ENCODE measurements at regions not wholly inside any gene's neighbourhood (a gene's known extent, or its start where the extent isn't known, plus 50 kb on each side); places are given as distances from the start of the nearest gene placed in this dataset.

DNA sequence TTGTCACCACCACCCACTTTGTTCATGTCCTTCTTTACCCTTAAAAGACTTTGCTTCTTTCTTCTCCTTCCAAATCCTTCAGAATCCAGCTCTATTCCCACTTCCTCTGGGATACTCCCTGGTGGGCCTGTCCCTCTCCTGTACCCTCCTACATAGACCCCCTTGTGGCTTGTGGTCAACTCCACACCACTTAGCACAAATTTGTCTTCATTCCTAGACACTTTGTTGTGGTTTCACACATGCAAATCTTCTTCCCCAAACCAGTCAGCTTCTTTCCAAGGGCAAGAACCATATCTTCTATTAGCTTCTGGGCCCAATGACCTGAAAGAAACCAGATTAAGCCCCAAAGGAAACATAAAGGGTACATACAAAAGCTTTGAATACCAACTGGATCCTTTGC, 342.4 kb downstream of the TNS1 start:
- peak overlapping the region in 1 of 2 donors; percentile 74 for H3K27ac ChIP-seq
- no peaks in the 10 kb centered on the region for H3K27me3 ChIP-seq
- H3K4me1 ChIP-seq = peaks cover 30% of the 10 kb centered on the region
- intact Hi-C loops (cut with DNase I; ENCODE audit: low total_unique reads) = no loop called here
- no peak for DNase-seq
- H3K36me3 ChIP-seq (ENCODE audit: low read depth, missing control alignments) = no peaks in the 10 kb centered on the region
- TF ChIP-seq POLR2A (IDR thresholded peaks at IDR 0.05) = no peak
- TF ChIP-seq, protein P1, sequence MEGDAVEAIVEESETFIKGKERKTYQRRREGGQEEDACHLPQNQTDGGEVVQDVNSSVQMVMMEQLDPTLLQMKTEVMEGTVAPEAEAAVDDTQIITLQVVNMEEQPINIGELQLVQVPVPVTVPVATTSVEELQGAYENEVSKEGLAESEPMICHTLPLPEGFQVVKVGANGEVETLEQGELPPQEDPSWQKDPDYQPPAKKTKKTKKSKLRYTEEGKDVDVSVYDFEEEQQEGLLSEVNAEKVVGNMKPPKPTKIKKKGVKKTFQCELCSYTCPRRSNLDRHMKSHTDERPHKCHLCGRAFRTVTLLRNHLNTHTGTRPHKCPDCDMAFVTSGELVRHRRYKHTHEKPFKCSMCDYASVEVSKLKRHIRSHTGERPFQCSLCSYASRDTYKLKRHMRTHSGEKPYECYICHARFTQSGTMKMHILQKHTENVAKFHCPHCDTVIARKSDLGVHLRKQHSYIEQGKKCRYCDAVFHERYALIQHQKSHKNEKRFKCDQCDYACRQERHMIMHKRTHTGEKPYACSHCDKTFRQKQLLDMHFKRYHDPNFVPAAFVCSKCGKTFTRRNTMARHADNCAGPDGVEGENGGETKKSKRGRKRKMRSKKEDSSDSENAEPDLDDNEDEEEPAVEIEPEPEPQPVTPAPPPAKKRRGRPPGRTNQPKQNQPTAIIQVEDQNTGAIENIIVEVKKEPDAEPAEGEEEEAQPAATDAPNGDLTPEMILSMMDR (IDR thresholded peaks at IDR 0.05) = no peak
- no peak overlapping the region for H3K4me3 ChIP-seq
- no peaks in the 10 kb centered on the region for H3K9me3 ChIP-seq

DNA sequence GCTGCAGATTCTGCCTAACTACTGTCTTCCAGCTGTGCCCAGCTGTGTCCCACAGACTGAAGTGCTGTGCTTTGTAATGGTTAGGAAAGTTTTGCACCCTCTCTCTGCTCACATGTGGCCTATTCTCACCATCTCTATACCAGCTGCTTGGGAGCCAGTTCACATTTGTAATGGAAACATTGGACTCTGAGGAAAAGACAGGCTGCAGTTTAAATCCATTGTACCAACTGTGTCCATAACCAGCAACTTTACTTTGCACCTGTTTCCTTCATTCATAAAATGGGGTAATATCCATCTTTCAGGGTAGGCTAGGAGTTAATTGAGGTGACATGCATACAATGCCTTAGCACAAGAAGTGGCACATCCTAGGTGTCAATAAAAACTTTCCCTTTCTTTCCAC, 344.0 kb downstream of the TNS1 start:
- no peak for DNase-seq
- Histone ChIP-seq H3K36me3 (ENCODE audit: low read depth, missing control alignments) (no peaks in the 10 kb centered on the region), H3K27ac (peak overlapping the region in 1 of 2 donors; percentile 93), H3K9me3 (no peaks in the 10 kb centered on the region), H3K4me1 (peaks cover 31% of the 10 kb centered on the region), H3K27me3 (no peaks in the 10 kb centered on the region), H3K4me3 (no peak overlapping the region)
- intact Hi-C loops (cut with DNase I; ENCODE audit: low total_unique reads) = no loop called here
- no peak for TF ChIP-seq POLR2A (IDR thresholded peaks at IDR 0.05)

DNA sequence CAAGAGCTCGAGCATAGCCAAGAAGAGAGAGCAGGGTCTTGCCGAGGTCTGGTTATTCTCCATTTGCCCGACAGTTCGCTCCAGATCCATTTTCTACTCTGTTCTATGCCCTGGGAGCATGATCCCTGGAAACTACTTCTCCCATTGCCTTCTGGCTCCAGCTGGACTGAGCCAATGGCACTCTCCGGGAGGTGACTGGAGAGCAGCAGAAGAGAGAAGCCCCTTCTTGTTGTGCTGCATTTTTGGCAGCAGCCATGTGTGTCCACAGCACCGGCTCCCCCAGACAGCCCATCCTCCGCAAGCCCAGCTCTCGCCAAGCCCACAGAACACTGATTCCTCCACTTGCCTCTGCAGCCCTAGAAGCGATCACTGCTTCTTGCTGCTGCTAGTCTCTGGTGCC, 345.5 kb downstream of the TNS1 start:
- TF ChIP-seq, protein P1 (IDR thresholded peaks at IDR 0.05) = no peak
- no peak for TF ChIP-seq POLR2A (IDR thresholded peaks at IDR 0.05)
- Histone ChIP-seq H3K36me3 (ENCODE audit: low read depth, missing control alignments) (no peaks in the 10 kb centered on the region), H3K4me3 (no peak overlapping the region), H3K9me3 (no peaks in the 10 kb centered on the region), H3K27ac (peak overlapping the region; percentile 40 to 93), H3K27me3 (no peaks in the 10 kb centered on the region), H3K4me1 (peaks cover 37% of the 10 kb centered on the region)
- 70 to 76% methylated on average over 8 to 9 of the region's 9 CpGs for WGBS, 2 donors
- intact Hi-C loops (cut with DNase I; ENCODE audit: low total_unique reads) = no loop called here
- no peak for DNase-seq

DNA sequence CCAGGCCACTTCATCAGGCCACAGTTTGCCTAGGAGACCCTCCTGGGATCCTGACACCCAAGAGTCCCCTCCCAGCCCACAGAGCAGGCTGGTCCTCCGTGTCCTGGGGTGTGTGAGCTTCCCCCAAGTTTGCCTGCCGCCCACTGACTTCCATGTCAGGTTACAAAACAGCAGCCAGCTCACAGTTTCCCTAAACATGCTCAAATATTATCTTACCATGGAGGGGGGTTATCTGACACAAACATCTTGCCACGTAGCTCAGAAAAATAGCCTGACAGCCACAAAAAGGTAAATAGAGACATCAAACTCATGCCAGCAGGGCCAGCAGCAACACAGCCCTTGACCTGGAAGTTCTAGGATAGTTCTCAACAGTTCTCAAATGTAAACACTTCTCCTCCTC, 346.5 kb downstream of the TNS1 start:
- DNase-seq = no peak
- TF ChIP-seq POLR2A (IDR thresholded peaks at IDR 0.05) = no peak
- TF ChIP-seq, protein P1 (IDR thresholded peaks at IDR 0.05) = no peak
- Histone ChIP-seq H3K27me3 (no peaks in the 10 kb centered on the region), H3K36me3 (ENCODE audit: low read depth, missing control alignments) (no peaks in the 10 kb centered on the region), H3K4me3 (no peak overlapping the region), H3K27ac (peak overlapping the region; percentile 40 to 93), H3K4me1 (peaks cover 37% of the 10 kb centered on the region), H3K9me3 (no peaks in the 10 kb centered on the region)
- intact Hi-C loops (cut with DNase I; ENCODE audit: low total_unique reads) = no loop called here
- WGBS, 2 donors = 59 to 77% methylated on average over 3 of the region's 3 CpGs

DNA sequence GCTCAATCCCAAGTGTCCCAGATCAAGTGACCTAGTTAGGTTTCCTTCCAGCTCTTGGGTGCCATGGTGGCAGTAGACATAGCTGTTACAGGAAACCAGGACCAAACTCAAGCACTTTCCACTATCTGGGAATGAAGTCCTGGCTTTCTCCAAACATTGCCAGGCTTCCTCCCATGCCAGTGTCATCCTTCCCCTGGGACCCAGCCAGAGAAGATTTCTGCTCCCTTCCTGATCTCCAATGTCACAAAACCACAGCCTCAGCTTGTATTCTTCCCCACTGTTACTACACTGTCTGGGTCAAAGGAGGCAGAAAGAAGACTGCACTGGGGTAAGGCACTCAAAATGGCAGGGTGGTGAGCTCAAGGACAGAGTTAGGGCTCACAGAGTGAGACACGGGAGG, 347.1 kb downstream of the TNS1 start:
- peak overlapping the region; percentile 40 to 93 for H3K27ac ChIP-seq

More for the DNA sequence above, 347.1 kb downstream of the TNS1 start:
- Histone ChIP-seq H3K4me3 (no peak overlapping the region), H3K27me3 (no peaks in the 10 kb centered on the region), H3K36me3 (ENCODE audit: low read depth, missing control alignments) (no peaks in the 10 kb centered on the region), H3K4me1 (peaks cover 33% of the 10 kb centered on the region), H3K9me3 (no peaks in the 10 kb centered on the region)
- no peak for DNase-seq
- WGBS, 2 donors = 74 to 82% methylated on average over 1 of the region's 1 CpG
- intact Hi-C loops (cut with DNase I; ENCODE audit: low total_unique reads) = no loop called here
- TF ChIP-seq POLR2A (IDR thresholded peaks at IDR 0.05) = no peak
- TF ChIP-seq, protein P1 (IDR thresholded peaks at IDR 0.05) = no peak

All from testis (tissue), 2 donors.